SK-N-SH treated with all-trans-retinoic acid at 6 μM for 48 hours (cell line): ENCODE measurements at regions not wholly inside any gene's neighbourhood (a gene's known extent, or its start where the extent isn't known, plus 50 kb on each side); places are given as distances from the start of the nearest gene placed in this dataset.

Experiments
- ISL1 ChIP-seq: fragments of 250-450 bp; sonication (Bioruptor Pico); IDR thresholded peaks from 2 replicates; pipeline ENCODE4 v2.1.2; 2022; ENCODE audit warnings: mild to moderate bottlenecking, moderate library complexity
- POU6F1 ChIP-seq: fragments of 250-450 bp; sonication (Bioruptor Pico); IDR thresholded peaks from 2 replicates; pipeline ENCODE4 v1.8.0; 2021; ENCODE audit warnings: low read depth, mild to moderate bottlenecking, moderate library complexity, borderline replicate concordance
- TOX ChIP-seq: fragments of 250-450 bp; sonication (Bioruptor Pico); IDR thresholded peaks from 2 replicates; pipeline ENCODE4 v1.8.0; 2021; ENCODE audit warnings: mild to moderate bottlenecking, moderate library complexity, borderline replicate concordance
- TSHZ2 ChIP-seq: fragments of 250-450 bp; sonication (Bioruptor Pico); IDR thresholded peaks from 2 replicates; pipeline ENCODE4 v1.5.0; 2020; ENCODE audit warnings: mild to moderate bottlenecking, moderate library complexity
- TF ChIP-seq, protein P1 (sequence below): fragments of 250-450 bp; sonication (Bioruptor Pico); IDR thresholded peaks from 2 replicates; pipeline ENCODE4 v1.8.0; 2020; ENCODE audit warnings: mild to moderate bottlenecking, moderate library complexity, borderline replicate concordance

- TF ChIP-seq, protein P1, sequence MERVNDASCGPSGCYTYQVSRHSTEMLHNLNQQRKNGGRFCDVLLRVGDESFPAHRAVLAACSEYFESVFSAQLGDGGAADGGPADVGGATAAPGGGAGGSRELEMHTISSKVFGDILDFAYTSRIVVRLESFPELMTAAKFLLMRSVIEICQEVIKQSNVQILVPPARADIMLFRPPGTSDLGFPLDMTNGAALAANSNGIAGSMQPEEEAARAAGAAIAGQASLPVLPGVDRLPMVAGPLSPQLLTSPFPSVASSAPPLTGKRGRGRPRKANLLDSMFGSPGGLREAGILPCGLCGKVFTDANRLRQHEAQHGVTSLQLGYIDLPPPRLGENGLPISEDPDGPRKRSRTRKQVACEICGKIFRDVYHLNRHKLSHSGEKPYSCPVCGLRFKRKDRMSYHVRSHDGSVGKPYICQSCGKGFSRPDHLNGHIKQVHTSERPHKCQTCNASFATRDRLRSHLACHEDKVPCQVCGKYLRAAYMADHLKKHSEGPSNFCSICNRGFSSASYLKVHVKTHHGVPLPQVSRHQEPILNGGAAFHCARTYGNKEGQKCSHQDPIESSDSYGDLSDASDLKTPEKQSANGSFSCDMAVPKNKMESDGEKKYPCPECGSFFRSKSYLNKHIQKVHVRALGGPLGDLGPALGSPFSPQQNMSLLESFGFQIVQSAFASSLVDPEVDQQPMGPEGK (CRISPR knock-in tag), result no peak
- no peak for TF ChIP-seq ISL1 (CRISPR knock-in tag)
- TF ChIP-seq POU6F1 (CRISPR knock-in tag), result no peak
- no peak for TF ChIP-seq TOX
- no peak for TF ChIP-seq TSHZ2 (CRISPR knock-in tag)
Measured at GRCh38 chr6:104320896-104321295, 538.8 kb downstream of the HACE1 start.
